ENCODE measurements at regions not wholly inside any gene's neighbourhood (a gene's known extent, or its start where the extent isn't known, plus 50 kb on each side); places are given as distances from the start of the nearest gene placed in this dataset.

- TF ChIP-seq CTCF (IDR thresholded peaks at IDR 0.05) = no peak
- TF ChIP-seq EP300 (IDR thresholded peaks at IDR 0.05; ENCODE audit: low read depth) = no peak
These were observed 370.6 kb downstream of the GBE1 start for GRCh38 chr3:81390796-81391195.
